H9 (cell line): ENCODE measurements at regions not wholly inside any gene's neighbourhood (a gene's known extent, or its start where the extent isn't known, plus 50 kb on each side); places are given as distances from the start of the nearest gene placed in this dataset.

Source experiments
- DNase-seq: peaks from one replicate; pipeline ENCODE4 v3.0.0-alpha.2; 2017
- H2AFZ ChIP-seq: one replicate; pipeline ENCODE4 v1.6.1; 2013; ENCODE audit warnings: mild to moderate bottlenecking, low read length, control low read depth, moderate library complexity
- H2AK5ac ChIP-seq: 2 replicates; pipeline ENCODE4 v1.6.1; 2013; ENCODE audit warnings: low read length, control low read depth, mixed read lengths; ENCODE audit not compliant: insufficient read length
- H2BK120ac ChIP-seq: one replicate; pipeline ENCODE4 v1.6.1; 2013; ENCODE audit warnings: low read depth, mild to moderate bottlenecking, low read length, control low read depth, inconsistent platforms; ENCODE audit not compliant: poor library complexity, severe bottlenecking
- H2BK12ac ChIP-seq: 2 replicates; pipeline ENCODE4 v1.6.1; 2013; ENCODE audit warnings: low read length, control low read depth, mixed read lengths, low read depth; ENCODE audit not compliant: insufficient read length
- H2BK15ac ChIP-seq: 2 replicates; pipeline ENCODE4 v1.6.1; 2013; ENCODE audit warnings: low read depth, low read length, control low read depth
- H2BK20ac ChIP-seq: one replicate; pipeline ENCODE4 v1.6.1; 2013; ENCODE audit warnings: low read depth, mild to moderate bottlenecking, low read length, control low read depth, inconsistent platforms; ENCODE audit not compliant: poor library complexity, severe bottlenecking
- H2BK5ac ChIP-seq: 2 replicates; pipeline ENCODE4 v1.6.1; 2013; ENCODE audit warnings: low read length, control low read depth, mixed read lengths; ENCODE audit not compliant: insufficient read length
- H3K14ac ChIP-seq: 2 replicates; pipeline ENCODE4 v1.6.1; 2013; ENCODE audit warnings: low read length, control low read depth; ENCODE audit not compliant: insufficient read depth
- H3K18ac ChIP-seq: 2 replicates; pipeline ENCODE4 v1.6.1; 2013; ENCODE audit warnings: low read depth, mild to moderate bottlenecking, mixed read lengths, low read length, control low read depth; ENCODE audit not compliant: insufficient read length
- H3K23ac ChIP-seq: 2 replicates; pipeline ENCODE4 v1.6.1; 2013; ENCODE audit warnings: low read length, control low read depth, mixed read lengths, low read depth; ENCODE audit not compliant: insufficient read length
- H3K23me2 ChIP-seq: 2 replicates; pipeline ENCODE4 v1.6.1; 2013; ENCODE audit warnings: low read depth, mild to moderate bottlenecking, mixed read lengths, low read length, control low read depth; ENCODE audit not compliant: insufficient read length, poor library complexity, severe bottlenecking
- H3K27ac ChIP-seq: 2 replicates; pipeline ENCODE4 v1.5.1; 2013; ENCODE audit warnings: low read length, control low read depth, mixed read lengths, low read depth; ENCODE audit not compliant: insufficient read length
- H3K27me3 ChIP-seq: 2 replicates; pipeline ENCODE4 v1.6.1; 2013; ENCODE audit warnings: low read length, control low read depth, inconsistent platforms; ENCODE audit not compliant: insufficient read depth
- H3K4ac ChIP-seq: 2 replicates; pipeline ENCODE4 v1.6.1; 2013; ENCODE audit warnings: low read depth, mild to moderate bottlenecking, control low read depth, inconsistent platforms, low read length, moderate library complexity
- H3K4me1 ChIP-seq: 2 replicates; pipeline ENCODE4 v1.6.1; 2013; ENCODE audit warnings: low read length, control low read depth, inconsistent platforms; ENCODE audit not compliant: insufficient read depth
- H3K4me2 ChIP-seq: 2 replicates; pipeline ENCODE4 v1.6.1; 2013; ENCODE audit warnings: low read length, control low read depth, mixed read lengths; ENCODE audit not compliant: insufficient read length, insufficient read depth
- H3K56ac ChIP-seq: 2 replicates; pipeline ENCODE4 v1.6.1; 2013; ENCODE audit warnings: low read depth, mild to moderate bottlenecking, mixed read lengths, low read length, control low read depth; ENCODE audit not compliant: insufficient read length
- H3K79me1 ChIP-seq: 2 replicates; pipeline ENCODE4 v1.6.1; 2013; ENCODE audit warnings: low read depth, mild to moderate bottlenecking, moderate library complexity, low read length, control low read depth, inconsistent platforms; ENCODE audit not compliant: insufficient read depth, poor library complexity, severe bottlenecking
- H3K79me2 ChIP-seq: 2 replicates; pipeline ENCODE4 v1.6.1; 2013; ENCODE audit warnings: low read length, control low read depth, inconsistent platforms; ENCODE audit not compliant: insufficient read depth
- H3K9ac ChIP-seq: 2 replicates; pipeline ENCODE4 v1.6.1; 2013; ENCODE audit warnings: low read length, control low read depth, mixed read lengths; ENCODE audit not compliant: insufficient read length; ENCODE audit errors: extremely low read depth
- H3K9me3 ChIP-seq: one replicate; pipeline ENCODE4 v1.6.1; 2013; ENCODE audit warnings: low read depth, low read length, inconsistent platforms; ENCODE audit not compliant: control insufficient read depth
- H3T11ph ChIP-seq: one replicate; pipeline ENCODE4 v1.6.1; 2013; ENCODE audit warnings: mild to moderate bottlenecking, low read length, control low read depth, inconsistent platforms
- H4K20me1 ChIP-seq: one replicate; pipeline ENCODE4 v1.6.1; 2013; ENCODE audit not compliant: control insufficient read depth, insufficient read length, insufficient read depth
- H4K5ac ChIP-seq: 2 replicates; pipeline ENCODE4 v1.6.1; 2013; ENCODE audit warnings: low read depth, mild to moderate bottlenecking, mixed read lengths, low read length, control low read depth; ENCODE audit not compliant: insufficient read length
- H4K8ac ChIP-seq: replicated peaks from 2 replicates; pipeline ENCODE4 v1.6.1; 2013; ENCODE audit warnings: low read length, control low read depth, mixed read lengths, low read depth; ENCODE audit not compliant: insufficient read length
- H4K91ac ChIP-seq: 2 replicates; pipeline ENCODE4 v1.6.1; 2013; ENCODE audit warnings: low read depth, mild to moderate bottlenecking, moderate library complexity, mixed read lengths, low read length, control low read depth; ENCODE audit not compliant: insufficient read length
- H3K27ac Mint-ChIP-seq, 3 experiments: 2 replicates in 2 of 3; 3 replicates in 1 of 3; pipeline ENCODE4 v1.8.0; 2020 to 2021; ENCODE audit warnings: mixed read lengths in 3 of 3, mild to moderate bottlenecking in 1 of 3, moderate library complexity in 1 of 3
- H3K27me3 Mint-ChIP-seq: 2 replicates; pipeline ENCODE4 v1.8.0; 2021; ENCODE audit warnings: low read depth, mild to moderate bottlenecking, moderate library complexity, mixed read lengths
- H3K36me3 Mint-ChIP-seq, 3 experiments: 2 replicates in 2 of 3; 3 replicates in 1 of 3; pipeline ENCODE4 v1.8.0; 2020 to 2021; ENCODE audit warnings: low read depth in 3 of 3, mixed read lengths in 3 of 3; ENCODE audit not compliant: insufficient read depth in 1 of 3
- H3K4me1 Mint-ChIP-seq, 2 experiments: 2 replicates each; pipeline ENCODE4 v1.8.0; 2020; ENCODE audit warnings: mixed read lengths in 2 of 2
- H3K4me3 Mint-ChIP-seq, 2 experiments: 2 replicates in 1 of 2; 3 replicates in 1 of 2; pipeline ENCODE4 v1.8.0; 2020 to 2021; ENCODE audit warnings: mild to moderate bottlenecking in 2 of 2, mixed read lengths in 2 of 2, moderate library complexity in 1 of 2
- H3K9me3 Mint-ChIP-seq, 2 experiments: 2 replicates in 1 of 2; 3 replicates in 1 of 2; pipeline ENCODE4 v1.8.0; 2020; ENCODE audit warnings: mild to moderate bottlenecking in 2 of 2, mixed read lengths in 2 of 2, moderate library complexity in 1 of 2
- WGBS: extraction: QIAGEN DNeasy Blood & Tissue Kit; methylation state at CpG from one replicate; pipeline ENCODE4 v1.1.7; 2013; ENCODE audit warnings: missing lambda C conversion rate, low lambda C conversion rate, mixed read lengths; ENCODE audit not compliant: insufficient read length; ENCODE audit errors: extremely low coverage; 5-methylcytosine and 5-hydroxymethylcytosine counted together
- TF ChIP-seq, protein P1 (sequence below): fragments of 200-600 bp; sonication (generic); conservative IDR thresholded peaks from 3 replicates; pipeline ENCODE4 v1.8.0; 2021; ENCODE audit warnings: antibody characterized with exemption, mild to moderate bottlenecking

DNA sequence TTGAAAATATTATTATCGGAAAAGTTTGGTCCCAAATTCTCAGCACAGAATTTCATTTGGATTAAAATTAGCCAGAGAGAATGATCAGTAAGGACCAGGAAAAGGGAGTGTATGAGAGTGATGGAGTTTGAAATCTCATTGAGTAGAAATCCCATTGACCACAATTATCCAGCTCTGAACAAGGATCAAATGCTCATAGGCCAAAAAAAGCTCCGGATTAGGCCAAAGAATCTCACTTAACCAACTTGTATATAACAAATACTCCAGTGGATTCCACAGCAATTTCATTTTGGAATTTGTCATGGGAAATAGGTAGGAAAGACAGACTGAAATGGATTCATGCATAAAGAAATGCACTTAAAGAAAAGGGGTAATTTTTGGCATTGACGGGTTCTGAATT lies 83.9 kb upstream of the SORBS2 start:
- Histone ChIP-seq H3K9ac (no peak overlapping the region), H2BK120ac (no peak overlapping the region), H3K4me2 (no peak overlapping the region), H3K23me2 (no peaks in the 10 kb centered on the region), H2BK5ac (no peak overlapping the region), H3K79me2 (no peaks in the 10 kb centered on the region), H3K23ac (no peak overlapping the region), H3K79me1 (no peaks in the 10 kb centered on the region), H2BK20ac (no peak overlapping the region), H3K27me3 (no peaks in the 10 kb centered on the region), H2BK12ac (no peak overlapping the region), H2AFZ (no peak overlapping the region), H4K5ac (no peak overlapping the region), H4K91ac (no peak overlapping the region), H3K56ac (no peak overlapping the region), H2BK15ac (no peak overlapping the region), H3K9me3 (no peaks in the 10 kb centered on the region), H2AK5ac (no peak overlapping the region), H3K14ac (no peak overlapping the region), H3T11ph (no peak overlapping the region), H3K18ac (no peak overlapping the region), H4K20me1 (no peaks in the 10 kb centered on the region), H4K8ac (no peak overlapping the region), H3K4me1 (no peaks in the 10 kb centered on the region), H3K4ac (no peak overlapping the region), H3K27ac (no peak overlapping the region)
- TF ChIP-seq, protein P1, sequence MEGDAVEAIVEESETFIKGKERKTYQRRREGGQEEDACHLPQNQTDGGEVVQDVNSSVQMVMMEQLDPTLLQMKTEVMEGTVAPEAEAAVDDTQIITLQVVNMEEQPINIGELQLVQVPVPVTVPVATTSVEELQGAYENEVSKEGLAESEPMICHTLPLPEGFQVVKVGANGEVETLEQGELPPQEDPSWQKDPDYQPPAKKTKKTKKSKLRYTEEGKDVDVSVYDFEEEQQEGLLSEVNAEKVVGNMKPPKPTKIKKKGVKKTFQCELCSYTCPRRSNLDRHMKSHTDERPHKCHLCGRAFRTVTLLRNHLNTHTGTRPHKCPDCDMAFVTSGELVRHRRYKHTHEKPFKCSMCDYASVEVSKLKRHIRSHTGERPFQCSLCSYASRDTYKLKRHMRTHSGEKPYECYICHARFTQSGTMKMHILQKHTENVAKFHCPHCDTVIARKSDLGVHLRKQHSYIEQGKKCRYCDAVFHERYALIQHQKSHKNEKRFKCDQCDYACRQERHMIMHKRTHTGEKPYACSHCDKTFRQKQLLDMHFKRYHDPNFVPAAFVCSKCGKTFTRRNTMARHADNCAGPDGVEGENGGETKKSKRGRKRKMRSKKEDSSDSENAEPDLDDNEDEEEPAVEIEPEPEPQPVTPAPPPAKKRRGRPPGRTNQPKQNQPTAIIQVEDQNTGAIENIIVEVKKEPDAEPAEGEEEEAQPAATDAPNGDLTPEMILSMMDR = no peak
- DNase-seq = no peak
- H3K27me3 Mint-ChIP-seq = peaks cover 1% of the 10 kb centered on the region; the same call in 1 of the 2 replicates
- no CpG with 5 or more reads among the region's 3 CpGs for WGBS
- no peak overlapping the region for H3K4me3 Mint-ChIP-seq
- H3K27ac Mint-ChIP-seq = no peak overlapping the region
- peaks cover 11 to 29% (median 22%) of the 10 kb centered on the region in 3 experiments for H3K36me3 Mint-ChIP-seq
- peaks cover 22 to 29% of the 10 kb centered on the region in 2 experiments for H3K4me1 Mint-ChIP-seq
- peaks cover 23 to 24% of the 10 kb centered on the region in 2 experiments for H3K9me3 Mint-ChIP-seq
